PFSK-1 (cell line): ENCODE measurements at regions not wholly inside any gene's neighbourhood (a gene's known extent, or its start where the extent isn't known, plus 50 kb on each side); places are given as distances from the start of the nearest gene placed in this dataset.

Experiments used
- FOXP2 ChIP-seq: optimal IDR thresholded peaks from 2 replicates; pipeline ENCODE3; 2011; ENCODE audit warnings: borderline replicate concordance, control low read depth, inconsistent platforms; ENCODE audit not compliant: insufficient read depth; ENCODE audit errors: extremely low read length, extremely low read depth
- POLR2AphosphoS5 ChIP-seq: IDR thresholded peaks from 2 replicates; pipeline ENCODE4 v1.6.1; 2012; ENCODE audit warnings: low read depth, mild to moderate bottlenecking, control low read depth, low read length, moderate library complexity
- REST ChIP-seq, 2 experiments: IDR thresholded peaks; 2 replicates each; pipeline versions ENCODE4 v1.6.1 to v1.8.0; 2011 to 2012; ENCODE audit warnings: low read depth in 2 of 2, low read length in 2 of 2, control low read depth in 1 of 2, inconsistent platforms in 1 of 2, mild to moderate bottlenecking in 1 of 2, moderate library complexity in 1 of 2; ENCODE audit not compliant: insufficient read depth in 1 of 2
- SIN3A ChIP-seq: IDR thresholded peaks from 2 replicates; pipeline ENCODE4 v1.6.1; 2012; ENCODE audit warnings: mild to moderate bottlenecking, low read length, moderate library complexity, borderline replicate concordance; ENCODE audit not compliant: insufficient read depth
- TAF1 ChIP-seq: IDR thresholded peaks from 2 replicates; pipeline ENCODE4 v1.6.1; 2012; ENCODE audit warnings: low read length, control low read depth, borderline replicate concordance; ENCODE audit not compliant: insufficient read depth

- TF ChIP-seq FOXP2 (no peak), REST (IDR thresholded peaks at IDR 0.05; ENCODE audit: insufficient read depth in 1 of 2, low read depth in 2 of 2, low read length in 2 of 2) (no peak), SIN3A (no peak), POLR2AphosphoS5 (no peak), TAF1 (no peak)
Measured at GRCh38 chr6:111976139-111976538, 77.8 kb upstream of the CCN6 start.

- TF ChIP-seq TAF1, result no peak
- no peak for TF ChIP-seq FOXP2
- TF ChIP-seq REST (IDR thresholded peaks at IDR 0.05; ENCODE audit: insufficient read depth in 1 of 2, low read depth in 2 of 2, low read length in 2 of 2), result no peak
- no peak for TF ChIP-seq SIN3A
- TF ChIP-seq POLR2AphosphoS5, result no peak
Measured at GRCh38 chr6:111978532-111979149, 75.3 kb upstream of the CCN6 start.

- TF ChIP-seq TAF1 (no peak), POLR2AphosphoS5 (no peak), SIN3A (no peak), FOXP2 (no peak), REST (IDR thresholded peaks at IDR 0.05; ENCODE audit: insufficient read depth in 1 of 2, low read depth in 2 of 2, low read length in 2 of 2) (no peak)
Measured at GRCh38 chr6:111979633-111980032, 74.3 kb upstream of the CCN6 start.

- no peak for TF ChIP-seq POLR2AphosphoS5
Measured at GRCh38 chr6:111980143-111980542, 73.8 kb upstream of the CCN6 start.

GRCh38 chr6:111980971-111981840 lies 72.7 kb upstream of the CCN6 start:
- TF ChIP-seq SIN3A (no peak), TAF1 (no peak), FOXP2 (no peak), REST (IDR thresholded peaks at IDR 0.05; ENCODE audit: insufficient read depth in 1 of 2, low read depth in 2 of 2, low read length in 2 of 2) (no peak), POLR2AphosphoS5 (no peak)
